ENCODE measurements at regions not wholly inside any gene's neighbourhood (a gene's known extent, or its start where the extent isn't known, plus 50 kb on each side); places are given as distances from the start of the nearest gene placed in this dataset.

DNA sequence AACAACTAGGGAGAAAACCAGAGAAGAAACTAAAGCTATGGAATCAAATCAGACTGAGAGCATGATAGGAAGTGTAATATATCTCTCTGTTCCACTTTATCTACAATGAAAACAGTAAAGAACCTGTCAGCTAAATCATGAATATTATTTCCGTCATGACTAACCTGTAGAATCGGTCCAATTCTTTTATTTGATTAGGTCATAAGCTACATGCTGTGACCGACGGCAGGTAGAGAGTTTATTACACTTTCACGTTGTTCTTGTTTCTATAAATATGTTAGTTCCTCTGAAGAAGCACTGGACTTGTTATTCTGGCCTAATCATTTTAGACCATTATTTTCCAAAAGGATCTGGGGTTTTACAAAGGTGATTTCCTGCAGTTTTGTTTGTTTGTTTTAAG lies 91.1 kb downstream of the DMRTA1 start:
- Histone ChIP-seq H4K8ac (ENCODE audit: low read depth, low read length) (no peak overlapping the region), H4K91ac (ENCODE audit: low read depth, low read length, poor library complexity) (no peak overlapping the region), H2BK5ac (ENCODE audit: low read length) (no peak overlapping the region), H3K4ac (ENCODE audit: low read length) (no peak overlapping the region), H2AK5ac (ENCODE audit: low read depth, low read length) (no peak overlapping the region), H3K18ac (ENCODE audit: low read length) (no peak overlapping the region), H2BK12ac (ENCODE audit: low read length) (no peak overlapping the region), H3K9me3 (replicated peaks in 1 of 2; ENCODE audit: control insufficient read depth in 2 of 2, insufficient read depth in 1 of 2, low read depth in 1 of 2, low read length in 2 of 2) (no peaks in the 10 kb centered on the region), H3K27me3 (ENCODE audit: control insufficient read depth in 3 of 3, insufficient read depth in 3 of 3, low read depth in 1 of 3, low read length in 3 of 3) (no peaks in the 10 kb centered on the region), H2BK15ac (ENCODE audit: low read length) (no peak overlapping the region), H3K27ac (replicated peaks; ENCODE audit: low read length) (no peak overlapping the region), H3K23ac (ENCODE audit: low read depth, low read length, poor library complexity) (no peak overlapping the region), H3K14ac (ENCODE audit: low read length) (no peak overlapping the region), H3K79me1 (ENCODE audit: low read depth, low read length) (no peaks in the 10 kb centered on the region), H2AFZ (ENCODE audit: low read length) (no peak overlapping the region), H3K4me3 (ENCODE audit: low read length in 2 of 2) (no peak overlapping the region), H2BK120ac (ENCODE audit: low read depth, low read length) (no peak overlapping the region), H3K9ac (ENCODE audit: low read depth, low read length, poor library complexity) (no peak overlapping the region), H3K4me2 (ENCODE audit: insufficient read depth, low read length, poor library complexity, severe bottlenecking) (no peak overlapping the region), H3K36me3 (replicated peaks in 1 of 2; ENCODE audit: control insufficient read depth in 2 of 2, insufficient read depth in 2 of 2, low read length in 2 of 2) (no peaks in the 10 kb centered on the region), H3K4me1 (ENCODE audit: control insufficient read depth in 2 of 2, insufficient read depth in 1 of 2, low read depth in 1 of 2, low read length in 2 of 2) (no peaks in the 10 kb centered on the region)
- DNase-seq (ENCODE audit: low spot score): no peak
- WGBS, 2 donors (ENCODE audit: extremely low coverage in 2 of 2, insufficient read length in 2 of 2, insufficient replicate concordance in 1 of 2): no CpG with 5 or more reads among the region's 5 CpGs

DNA sequence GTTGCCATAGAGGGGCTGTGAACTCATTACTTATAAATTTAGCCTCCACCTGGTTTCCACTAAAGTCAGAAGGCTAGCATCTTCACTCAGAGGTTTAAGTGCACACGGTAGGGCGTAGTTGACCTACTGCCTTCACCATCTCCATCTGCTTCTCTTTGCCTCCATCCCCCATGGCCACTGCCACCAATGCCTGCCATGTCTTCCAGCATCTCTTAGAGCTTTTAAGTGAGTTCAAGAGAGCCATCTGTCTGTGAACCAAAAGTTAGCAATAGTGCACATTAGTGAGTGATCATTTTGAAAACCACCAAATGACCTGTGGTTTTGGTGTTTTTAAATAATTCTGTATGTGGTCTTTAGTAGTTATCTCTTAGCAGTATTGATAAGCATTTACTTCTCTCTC lies 102.0 kb downstream of the DMRTA1 start:
- H2BK120ac ChIP-seq (ENCODE audit: low read depth, low read length): no peak overlapping the region
- H3K4ac ChIP-seq (ENCODE audit: low read length): no peak overlapping the region
- H3K18ac ChIP-seq (ENCODE audit: low read length): no peak overlapping the region
- H3K79me1 ChIP-seq (ENCODE audit: low read depth, low read length): no peaks in the 10 kb centered on the region
- no peak overlapping the region for H3K14ac ChIP-seq (ENCODE audit: low read length)
- H2BK12ac ChIP-seq (ENCODE audit: low read length): no peak overlapping the region
- H3K36me3 ChIP-seq (replicated peaks in 1 of 2; ENCODE audit: control insufficient read depth in 2 of 2, insufficient read depth in 2 of 2, low read length in 2 of 2): no peaks in the 10 kb centered on the region
- H3K23ac ChIP-seq (ENCODE audit: low read depth, low read length, poor library complexity): no peak overlapping the region
- no peak overlapping the region for H3K9ac ChIP-seq (ENCODE audit: low read depth, low read length, poor library complexity)
- H2BK5ac ChIP-seq (ENCODE audit: low read length): no peak overlapping the region
- H3K9me3 ChIP-seq (replicated peaks in 1 of 2; ENCODE audit: control insufficient read depth in 2 of 2, insufficient read depth in 1 of 2, low read depth in 1 of 2, low read length in 2 of 2): peaks cover 0 to 2% of the 10 kb centered on the region in 2 donors
- WGBS, 2 donors (ENCODE audit: extremely low coverage in 2 of 2, insufficient read length in 2 of 2, insufficient replicate concordance in 1 of 2): no CpG with 5 or more reads among the region's 2 CpGs
- H3K27me3 ChIP-seq (ENCODE audit: control insufficient read depth in 3 of 3, insufficient read depth in 3 of 3, low read depth in 1 of 3, low read length in 3 of 3): no peaks in the 10 kb centered on the region
- DNase-seq (ENCODE audit: low spot score): no peak
- no peak overlapping the region for H4K91ac ChIP-seq (ENCODE audit: low read depth, low read length, poor library complexity)
- no peak overlapping the region for H2AFZ ChIP-seq (ENCODE audit: low read length)
- no peak overlapping the region for H3K4me2 ChIP-seq (ENCODE audit: insufficient read depth, low read length, poor library complexity, severe bottlenecking)
- H3K4me1 ChIP-seq (ENCODE audit: control insufficient read depth in 2 of 2, insufficient read depth in 1 of 2, low read depth in 1 of 2, low read length in 2 of 2): no peaks in the 10 kb centered on the region
- peak overlapping the region in 1 of 2 donors; percentile 31 for H3K4me3 ChIP-seq (ENCODE audit: low read length in 2 of 2)
- H2AK5ac ChIP-seq (ENCODE audit: low read depth, low read length): no peak overlapping the region
- no peak overlapping the region for H3K27ac ChIP-seq (replicated peaks; ENCODE audit: low read length)
- no peak overlapping the region for H2BK15ac ChIP-seq (ENCODE audit: low read length)
- no peak overlapping the region for H4K8ac ChIP-seq (ENCODE audit: low read depth, low read length)

DNA sequence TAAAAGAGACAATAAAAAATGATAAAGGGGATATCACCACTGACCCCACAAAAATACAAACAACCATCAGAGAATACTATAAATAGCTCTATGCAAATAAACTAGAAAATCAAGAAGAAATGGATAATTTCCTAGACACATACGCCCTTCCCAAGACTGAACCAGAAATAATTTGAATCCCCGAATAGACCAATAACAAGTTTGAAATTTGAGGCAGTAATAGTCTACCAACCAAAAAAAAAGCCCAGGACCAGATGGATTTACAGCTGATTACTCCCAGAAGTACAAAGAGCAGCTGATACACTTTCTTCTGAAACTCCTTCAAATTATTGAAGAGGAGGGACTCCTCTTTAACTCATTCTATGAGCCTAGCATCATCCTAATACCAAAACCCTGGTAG lies 128.1 kb downstream of the DMRTA1 start:
- Histone ChIP-seq H3K4ac (ENCODE audit: low read length) (no peak overlapping the region), H3K79me1 (ENCODE audit: low read depth, low read length) (no peaks in the 10 kb centered on the region), H2AK5ac (ENCODE audit: low read depth, low read length) (no peak overlapping the region), H3K9ac (ENCODE audit: low read depth, low read length, poor library complexity) (no peak overlapping the region), H3K4me3 (ENCODE audit: low read length in 2 of 2) (no peak overlapping the region), H3K14ac (ENCODE audit: low read length) (no peak overlapping the region), H3K27ac (replicated peaks; ENCODE audit: low read length) (no peak overlapping the region), H2BK120ac (ENCODE audit: low read depth, low read length) (no peak overlapping the region), H3K9me3 (replicated peaks in 1 of 2; ENCODE audit: control insufficient read depth in 2 of 2, insufficient read depth in 1 of 2, low read depth in 1 of 2, low read length in 2 of 2) (no peaks in the 10 kb centered on the region), H4K91ac (ENCODE audit: low read depth, low read length, poor library complexity) (no peak overlapping the region), H3K27me3 (ENCODE audit: control insufficient read depth in 3 of 3, insufficient read depth in 3 of 3, low read depth in 1 of 3, low read length in 3 of 3) (no peaks in the 10 kb centered on the region), H4K8ac (ENCODE audit: low read depth, low read length) (no peak overlapping the region), H3K18ac (ENCODE audit: low read length) (no peak overlapping the region), H2BK15ac (ENCODE audit: low read length) (no peak overlapping the region), H3K4me2 (ENCODE audit: insufficient read depth, low read length, poor library complexity, severe bottlenecking) (no peak overlapping the region), H3K36me3 (replicated peaks in 1 of 2; ENCODE audit: control insufficient read depth in 2 of 2, insufficient read depth in 2 of 2, low read length in 2 of 2) (no peaks in the 10 kb centered on the region), H2BK5ac (ENCODE audit: low read length) (no peak overlapping the region), H3K4me1 (ENCODE audit: control insufficient read depth in 2 of 2, insufficient read depth in 1 of 2, low read depth in 1 of 2, low read length in 2 of 2) (no peaks in the 10 kb centered on the region), H3K23ac (ENCODE audit: low read depth, low read length, poor library complexity) (no peak overlapping the region), H2BK12ac (ENCODE audit: low read length) (no peak overlapping the region), H2AFZ (ENCODE audit: low read length) (no peak overlapping the region)
- no peak for DNase-seq (ENCODE audit: low spot score)
- no CpG with 5 or more reads among the region's 2 CpGs for WGBS, 2 donors (ENCODE audit: extremely low coverage in 2 of 2, insufficient read length in 2 of 2, insufficient replicate concordance in 1 of 2)

DNA sequence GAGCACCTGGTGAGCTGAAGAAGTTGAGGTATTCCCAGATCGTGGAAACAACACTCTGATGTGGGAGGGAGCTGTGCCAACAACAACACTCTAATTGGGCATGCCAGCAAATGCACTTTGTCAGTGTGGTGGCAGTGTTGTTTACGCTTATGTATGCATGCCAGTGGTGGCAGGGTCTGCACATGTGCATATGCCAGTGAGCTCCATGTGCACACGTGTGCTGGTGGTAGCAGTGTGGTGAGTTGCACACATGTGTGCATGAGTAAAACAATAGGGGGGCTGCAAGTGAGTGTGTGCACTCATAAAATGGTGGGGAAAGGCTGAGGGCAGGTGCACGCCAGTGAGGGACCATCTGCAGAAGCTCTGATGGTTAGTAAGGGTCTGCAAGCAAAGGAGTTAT lies 134.2 kb downstream of the DMRTA1 start:
- Histone ChIP-seq H3K79me1 (ENCODE audit: low read depth, low read length) (no peaks in the 10 kb centered on the region), H2AFZ (ENCODE audit: low read length) (no peak overlapping the region), H3K27me3 (ENCODE audit: control insufficient read depth in 3 of 3, insufficient read depth in 3 of 3, low read depth in 1 of 3, low read length in 3 of 3) (no peaks in the 10 kb centered on the region), H3K4me2 (ENCODE audit: insufficient read depth, low read length, poor library complexity, severe bottlenecking) (no peak overlapping the region), H4K8ac (ENCODE audit: low read depth, low read length) (no peak overlapping the region), H3K9me3 (replicated peaks in 1 of 2; ENCODE audit: control insufficient read depth in 2 of 2, insufficient read depth in 1 of 2, low read depth in 1 of 2, low read length in 2 of 2) (peaks cover 0 to 3% of the 10 kb centered on the region in 2 donors), H2BK12ac (ENCODE audit: low read length) (no peak overlapping the region), H2BK15ac (ENCODE audit: low read length) (no peak overlapping the region), H3K4me1 (ENCODE audit: control insufficient read depth in 2 of 2, insufficient read depth in 1 of 2, low read depth in 1 of 2, low read length in 2 of 2) (peaks cover 0 to 3% of the 10 kb centered on the region in 2 donors), H3K23ac (ENCODE audit: low read depth, low read length, poor library complexity) (no peak overlapping the region), H4K91ac (ENCODE audit: low read depth, low read length, poor library complexity) (no peak overlapping the region), H3K14ac (ENCODE audit: low read length) (no peak overlapping the region), H3K9ac (ENCODE audit: low read depth, low read length, poor library complexity) (no peak overlapping the region), H3K36me3 (replicated peaks in 1 of 2; ENCODE audit: control insufficient read depth in 2 of 2, insufficient read depth in 2 of 2, low read length in 2 of 2) (no peaks in the 10 kb centered on the region), H3K4ac (ENCODE audit: low read length) (no peak overlapping the region), H3K4me3 (ENCODE audit: low read length in 2 of 2) (peak overlapping the region in 1 of 2 donors; percentile 41), H2BK5ac (ENCODE audit: low read length) (no peak overlapping the region), H2AK5ac (ENCODE audit: low read depth, low read length) (no peak overlapping the region), H3K27ac (replicated peaks; ENCODE audit: low read length) (no peak overlapping the region), H3K18ac (ENCODE audit: low read length) (peak overlapping the region; percentile 5), H2BK120ac (ENCODE audit: low read depth, low read length) (no peak overlapping the region)
- DNase-seq (ENCODE audit: low spot score): no peak
- no CpG with 5 or more reads among the region's 4 CpGs for WGBS, 2 donors (ENCODE audit: extremely low coverage in 2 of 2, insufficient read length in 2 of 2, insufficient replicate concordance in 1 of 2)
